K562 (cell line): ENCODE measurements at regions not wholly inside any gene's neighbourhood (a gene's known extent, or its start where the extent isn't known, plus 50 kb on each side); places are given as distances from the start of the nearest gene placed in this dataset.

Experiments used
- ATAC-seq: fragments of 200-7000 bp; cut with Tn5 transposase; 3 replicates; pipeline ENCODE4 v1.9.1; 2020; ENCODE audit warnings: moderate library complexity
- BruUV-seq: library from RNA; stranded (reverse); fragments of 400-500 nt; replicated peaks from 2 replicates; lab custom pipeline; 2021; lab: Mats Ljungman, UMichigan
- CTCF ChIA-PET: fragments of 300-600 bp; formaldehyde crosslinking; extraction: SDS; loops from one replicate; lab custom pipeline; 2021; ENCODE audit warnings: low intra/inter-chr PET ratio; lab: Yijun Ruan, JAX
- POLR2A ChIA-PET: fragments of 300-600, 350-650 bp; sonication (Branson Sonifier 250); formaldehyde crosslinking; extraction: SDS; loops from one replicate; lab custom pipeline; 2021; ENCODE audit warnings: antibody characterized with exemption, inconsistent platforms; lab: Yijun Ruan, JAX
- DNase-seq, 4 experiments: peaks; one replicate each; pipeline versions ENCODE4 v3.0.0 to v3.0.0-alpha.2; 2011 to 2018; ENCODE audit warnings: low spot score in 3 of 4, mixed read lengths in 3 of 4; ENCODE audit errors: extremely low read depth in 1 of 4
- FAIRE-seq: peaks from 2 replicates; lab custom pipeline; 2011; peaks lifted over from hg19 to GRCh38; lab: Jason Lieb, UNC
- H2AFZ ChIP-seq: 2 replicates; pipeline ENCODE4 v1.6.0; 2011; ENCODE audit warnings: low read depth, low read length, control low read depth, inconsistent platforms
- H3K27ac ChIP-seq: fragments of 200-600 bp; 3 replicates; pipeline ENCODE4 v1.8.0; 2011; ENCODE audit warnings: low read depth, mild to moderate bottlenecking, control low read depth, inconsistent platforms, low read length, moderate library complexity, mixed read lengths; ENCODE audit errors: extremely low read depth
- H3K27me3 ChIP-seq, 2 experiments: fragments of 300-600 bp in 1 of 2; 2 replicates in 1 of 2; 3 replicates in 1 of 2; pipeline versions ENCODE4 v1.6.0 to v1.8.0; 2011; ENCODE audit warnings: inconsistent platforms in 2 of 2, low read length in 2 of 2, mild to moderate bottlenecking in 1 of 2, mixed read lengths in 1 of 2, moderate library complexity in 1 of 2; ENCODE audit not compliant: control insufficient read depth in 2 of 2, insufficient read depth in 2 of 2
- H3K36me3 ChIP-seq: fragments of 300-600 bp; 3 replicates; pipeline ENCODE4 v1.8.0; 2011; ENCODE audit warnings: mild to moderate bottlenecking, low read length, inconsistent platforms; ENCODE audit not compliant: control insufficient read depth, insufficient read depth
- H3K4me1 ChIP-seq, 2 experiments: fragments of 200-600 bp in 1 of 2; replicated peaks in 1 of 2; 2 replicates in 1 of 2; 3 replicates in 1 of 2; pipeline versions ENCODE4 v1.5.1 to v1.8.0; 2011; ENCODE audit warnings: inconsistent platforms in 2 of 2, low read length in 2 of 2, mild to moderate bottlenecking in 1 of 2, mixed read lengths in 1 of 2, moderate library complexity in 1 of 2; ENCODE audit not compliant: control insufficient read depth in 2 of 2, insufficient read depth in 2 of 2
- H3K4me2 ChIP-seq: 2 replicates; pipeline ENCODE4 v1.6.1; 2011; ENCODE audit warnings: low read length, control low read depth, inconsistent platforms, mixed read lengths; ENCODE audit not compliant: insufficient read depth
- H3K4me3 ChIP-seq: fragments of 200-600 bp; sonication (generic), shearing (Covaris generic); 2 replicates; pipeline ENCODE4 v1.5.1; 2016; ENCODE audit warnings: control low read depth, inconsistent platforms
- H3K79me2 ChIP-seq: fragments of 200-600 bp; 3 replicates; pipeline ENCODE4 v1.8.0; 2011; ENCODE audit warnings: low read length, inconsistent platforms; ENCODE audit not compliant: control insufficient read depth, insufficient read depth
- H3K9ac ChIP-seq, 2 experiments: 2 replicates each; pipeline versions ENCODE4 v1.6.0 to v1.6.1; 2011; ENCODE audit warnings: low read depth in 2 of 2, low read length in 2 of 2, control low read depth in 1 of 2, inconsistent platforms in 1 of 2, mild to moderate bottlenecking in 1 of 2, mixed read lengths in 1 of 2; ENCODE audit not compliant: insufficient read depth in 1 of 2
- H3K9me1 ChIP-seq: one replicate; pipeline ENCODE4 v1.6.0; 2011; ENCODE audit warnings: inconsistent platforms, mild to moderate bottlenecking, low read length, moderate library complexity; ENCODE audit not compliant: control insufficient read depth, insufficient read depth
- H3K9me3 ChIP-seq: replicated peaks from 2 replicates; pipeline ENCODE4 v1.5.1; 2011; ENCODE audit warnings: low read depth, low read length, inconsistent platforms; ENCODE audit not compliant: control insufficient read depth, insufficient read depth
- H4K20me1 ChIP-seq: replicated peaks from 2 replicates; pipeline ENCODE4 v1.6.1; 2011; ENCODE audit warnings: low read length, inconsistent platforms, mixed read lengths; ENCODE audit not compliant: control insufficient read depth, insufficient read depth
- CBX2 ChIP-seq: fragments of 200-600 bp; sonication (generic); IDR thresholded peaks from one replicate; pipeline ENCODE4 v1.6.1; 2012; ENCODE audit warnings: mild to moderate bottlenecking, low read length, inconsistent platforms; ENCODE audit not compliant: insufficient read depth, poor library complexity, severe bottlenecking
- CTCF ChIP-seq, 3 experiments: IDR thresholded peaks in 2 of 3; conservative IDR thresholded peaks in 1 of 3; 2 replicates each; pipeline ENCODE4 v1.5.1; 2011 to 2012; ENCODE audit warnings: low read length in 3 of 3, mild to moderate bottlenecking in 3 of 3, control low read depth in 2 of 3, improper control_type of control experiment in 1 of 3, inconsistent platforms in 1 of 3, low read depth in 1 of 3, mixed read lengths in 1 of 3, moderate library complexity in 1 of 3; ENCODE audit not compliant: insufficient read depth in 2 of 3
- ERF ChIP-seq: fragments of 450-650 bp; formaldehyde crosslinking; IDR thresholded peaks from 2 replicates; pipeline ENCODE4 v1.4.0; 2020; ENCODE audit warnings: mild to moderate bottlenecking, mixed read lengths
- ESRRB ChIP-seq: fragments of 250-450 bp; sonication (Bioruptor Pico); IDR thresholded peaks from 2 replicates; pipeline ENCODE4 v1.5.0; 2020; ENCODE audit warnings: mild to moderate bottlenecking, moderate library complexity, borderline replicate concordance
- MYNN ChIP-seq, 2 experiments: sonication (generic); formaldehyde crosslinking in 1 of 2; IDR thresholded peaks; 2 replicates each; pipeline versions ENCODE4 v1.5.0 to v1.6.1; 2016 to 2020; ENCODE audit warnings: antibody characterized with exemption in 1 of 2, missing genetic modification reagents in 1 of 2
- NCOA1 ChIP-seq: fragments of 450-650 bp; IDR thresholded peaks from 2 replicates; pipeline ENCODE4 v1.6.1; 2016; ENCODE audit warnings: low read depth
- PRMT5 ChIP-seq: sonication (generic); formaldehyde crosslinking; IDR thresholded peaks from 2 replicates; pipeline ENCODE4 v1.5.0; 2020; ENCODE audit warnings: missing genetic modification reagents
- ZBTB17 ChIP-seq: fragments of 450-650 bp; formaldehyde crosslinking; IDR thresholded peaks from 2 replicates; pipeline ENCODE4 v1.4.0; 2020; ENCODE audit warnings: mild to moderate bottlenecking
- ZNF766 ChIP-seq: fragments of 200-800 bp; sonication (Bioruptor generic); conservative IDR thresholded peaks from 2 replicates; pipeline ENCODE4 v1.6.1; 2016; ENCODE audit warnings: missing genetic modification characterization, missing compliant biosample characterization
- ZNF79 ChIP-seq: fragments of 250-450 bp; sonication (Bioruptor Pico); IDR thresholded peaks from 2 replicates; pipeline ENCODE4 v1.4.0; 2020; ENCODE audit warnings: low read depth, mild to moderate bottlenecking, moderate library complexity
- WGBS: fragments of 100-300 bp; shearing (Covaris generic); methylation state at CpG from one replicate; pipeline ENCODE4 v1.1.6; 2016; ENCODE audit warnings: low coverage, mixed read lengths; ENCODE audit not compliant: insufficient coverage; ENCODE audit errors: missing lambda C conversion rate; 5-methylcytosine and 5-hydroxymethylcytosine counted together
- in situ Hi-C: fragments of 300-500 bp; cut with MboI; formaldehyde crosslinking; loops from 4 replicates; pipeline ENCODE4 v1.15.0; 2018; ENCODE audit warnings: inconsistent platforms, mixed read lengths
- intact Hi-C: fragments of 100-400 bp; cut with micrococcal nuclease; formaldehyde crosslinking; loops from 2 replicates; pipeline ENCODE4 v1.14.2; 2022
- TF ChIP-seq, protein P1 (sequence below): fragments of 250-450 bp; sonication (Bioruptor Pico); IDR thresholded peaks from 2 replicates; pipeline ENCODE4 v1.9.0; 2021; ENCODE audit warnings: mild to moderate bottlenecking

DNA sequence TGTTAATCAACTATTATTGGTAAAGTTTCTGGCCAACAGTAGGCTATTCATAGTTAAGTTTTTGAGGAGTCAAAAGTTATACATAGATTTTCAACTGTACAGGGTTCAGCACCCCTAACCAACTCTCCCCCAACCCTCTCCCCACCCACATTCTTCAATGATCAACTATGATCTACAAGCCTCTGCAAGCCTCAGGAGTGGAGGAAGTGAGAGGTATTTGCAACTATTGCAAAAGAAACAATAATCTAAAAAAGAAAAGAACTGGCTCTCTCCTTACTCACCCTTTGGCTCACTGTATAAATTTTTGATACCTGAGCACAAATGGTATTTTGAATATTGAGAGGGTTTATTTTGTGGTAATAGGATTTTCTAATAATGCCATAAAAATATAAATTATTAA, 179.8 kb downstream of the IPMK start:
- Histone ChIP-seq H3K4me1 (no peaks in the 10 kb centered on the region), H4K20me1 (no peaks in the 10 kb centered on the region), H3K27me3 (no peaks in the 10 kb centered on the region), H3K4me2 (no peak overlapping the region), H3K36me3 (no peaks in the 10 kb centered on the region), H3K9ac (no peak overlapping the region), H2AFZ (no peak overlapping the region), H3K9me1 (no peaks in the 10 kb centered on the region), H3K9me3 (no peaks in the 10 kb centered on the region), H3K79me2 (no peaks in the 10 kb centered on the region), H3K27ac (no peak overlapping the region), H3K4me3 (no peak overlapping the region)
- no peak for ATAC-seq
- intact Hi-C loops (no loop called here), in situ Hi-C loops (no loop called here)
- TF ChIP-seq, protein P1, sequence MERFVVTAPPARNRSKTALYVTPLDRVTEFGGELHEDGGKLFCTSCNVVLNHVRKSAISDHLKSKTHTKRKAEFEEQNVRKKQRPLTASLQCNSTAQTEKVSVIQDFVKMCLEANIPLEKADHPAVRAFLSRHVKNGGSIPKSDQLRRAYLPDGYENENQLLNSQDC (CRISPR knock-in tag), result no peak
- no peak for TF ChIP-seq NCOA1
- CTCF ChIA-PET, result no interaction called here
- no TSS peak for BruUV-seq
- POLR2A ChIA-PET, result no interaction called here
- no peak for FAIRE-seq
- no peak for DNase-seq

DNA sequence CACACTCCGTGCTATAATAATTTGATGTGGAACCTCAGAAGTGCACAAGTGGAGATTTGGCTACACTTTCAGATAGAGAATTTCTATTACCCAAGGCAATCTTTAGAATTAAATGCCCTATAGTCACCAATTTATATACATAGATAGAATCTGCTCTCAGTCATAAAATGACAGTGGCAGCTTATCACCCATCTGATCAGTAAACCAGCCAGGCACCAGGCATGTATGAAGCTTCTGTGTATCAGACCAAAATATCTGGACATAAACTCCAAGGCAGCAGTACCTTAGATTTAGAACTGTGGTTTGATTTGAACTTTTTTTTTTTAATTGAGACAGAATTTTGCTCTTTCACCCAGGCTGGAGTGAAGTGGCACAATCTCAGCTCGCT, 180.9 kb downstream of the IPMK start:
- Histone ChIP-seq H3K9me3 (no peaks in the 10 kb centered on the region), H4K20me1 (no peaks in the 10 kb centered on the region), H3K4me2 (no peak overlapping the region), H3K9ac (no peak overlapping the region), H2AFZ (no peak overlapping the region), H3K36me3 (no peaks in the 10 kb centered on the region), H3K27ac (no peak overlapping the region), H3K9me1 (no peaks in the 10 kb centered on the region), H3K4me1 (no peaks in the 10 kb centered on the region), H3K4me3 (no peak overlapping the region), H3K27me3 (no peaks in the 10 kb centered on the region), H3K79me2 (no peaks in the 10 kb centered on the region)
- intact Hi-C loops (no loop called here), in situ Hi-C loops (no loop called here)
- DNase-seq, result no peak
- 2% methylated on average over 2 of the region's 2 CpGs for WGBS
- ATAC-seq, result no peak
- TF ChIP-seq ZNF79, result no peak
- no peak for TF ChIP-seq ESRRB (CRISPR knock-in tag)
- TF ChIP-seq PRMT5 (CRISPR knock-in tag), result no peak
- no peak for TF ChIP-seq MYNN (IDR thresholded peaks at IDR 0.05)
- TF ChIP-seq MYNN (CRISPR knock-in tag; IDR thresholded peaks at IDR 0.05), result no peak
- TF ChIP-seq CBX2, result no peak
- TF ChIP-seq ERF, result no peak
- TF ChIP-seq CTCF (IDR thresholded peaks at IDR 0.05 in 2 of 3, conservative IDR thresholded peaks at IDR 0.05 in 1 of 3; ENCODE audit: insufficient read depth in 2 of 3, low read depth in 1 of 3, low read length in 3 of 3), result no peak
- TF ChIP-seq ZNF766, result no peak
- no peak for TF ChIP-seq ZBTB17 (CRISPR knock-in tag)
- ChIA-PET POLR2A (no interaction called here), CTCF (no interaction called here)
- no peak for FAIRE-seq
- BruUV-seq, result no TSS peak
